Esophagus squamous epithelium (tissue), 5 donors: ENCODE measurements at regions not wholly inside any gene's neighbourhood (a gene's known extent, or its start where the extent isn't known, plus 50 kb on each side); places are given as distances from the start of the nearest gene placed in this dataset.

Experiments used
- DNase-seq: peaks from one replicate; lab custom pipeline; 2025; lab: John Stamatoyannopoulos, UW
- H3K27ac ChIP-seq, 4 donors: fragments of 200-600 bp; sonication (generic); one replicate each; pipeline ENCODE4 v1.5.1; 2016 to 2019; ENCODE audit warnings: mild to moderate bottlenecking in 1 of 4
- H3K27me3 ChIP-seq, 4 donors: fragments of 200-600 bp; sonication (generic); 1 replicate in 3 of 4; 2 replicates in 1 of 4; pipeline versions ENCODE4 v1.5.1 to v1.6.0; 2017 to 2021; ENCODE audit warnings: antibody characterized with exemption in 1 of 4
- H3K36me3 ChIP-seq, 3 donors: fragments of 200-600 bp; sonication (generic); one replicate each; pipeline ENCODE4 v1.5.1; 2016 to 2019
- H3K4me1 ChIP-seq, 3 donors: fragments of 200-600 bp; sonication (generic); one replicate each; pipeline ENCODE4 v1.5.1; 2017 to 2019
- H3K4me3 ChIP-seq, 4 donors: fragments of 200-600 bp; sonication (generic); 1 replicate in 3 of 4; 2 replicates in 1 of 4; pipeline ENCODE4 v1.5.1; 2016 to 2019; ENCODE audit warnings: mild to moderate bottlenecking in 2 of 4, moderate library complexity in 1 of 4
- H3K9me3 ChIP-seq, 3 donors: fragments of 200-600 bp; sonication (generic); one replicate each; pipeline ENCODE4 v1.5.1; 2016 to 2019
- CTCF ChIP-seq, 6 experiments: fragments of 450-650 bp in 4 of 6; fragments of 200-600 bp in 2 of 6; sonication (generic) in 2 of 6; IDR thresholded peaks; one replicate each; pipeline ENCODE4 v1.5.1; 2016 to 2019; ENCODE audit warnings: antibody characterized with exemption in 6 of 6, mild to moderate bottlenecking in 4 of 6, moderate library complexity in 4 of 6
- POLR2A ChIP-seq, 4 donors: fragments of 450-650 bp; IDR thresholded peaks; one replicate each; pipeline ENCODE4 v1.6.1; 2017; ENCODE audit warnings: antibody characterized with exemption in 4 of 4, mild to moderate bottlenecking in 4 of 4, moderate library complexity in 3 of 4
- WGBS, 2 donors: methylation state at CpG; one replicate each; pipeline ENCODE4 v1.1.5; 2018; 5-methylcytosine and 5-hydroxymethylcytosine counted together
- intact Hi-C: fragments of 100-400 bp; cut with DNase I; formaldehyde crosslinking; loops from one replicate; pipeline ENCODE4 v1.15.0; 2022
- donor health status: DM: yes; HTN: yes; CAD: no.

- no peaks in the 10 kb centered on the region for H3K36me3 ChIP-seq
- H3K4me3 ChIP-seq: no peak overlapping the region
- H3K4me1 ChIP-seq: no peaks in the 10 kb centered on the region
- no peak overlapping the region for H3K27ac ChIP-seq
- H3K9me3 ChIP-seq: no peaks in the 10 kb centered on the region
- no peaks in the 10 kb centered on the region for H3K27me3 ChIP-seq
- DNase-seq: no peak
- TF ChIP-seq CTCF (IDR thresholded peaks at IDR 0.05) (no peak), POLR2A (IDR thresholded peaks at IDR 0.05) (no peak)
- intact Hi-C loops: no loop called here
Observed at GRCh38 chr2:139156730-139157129, 376.5 kb upstream of the NXPH2 start.

- no peak overlapping the region for H3K4me3 ChIP-seq
- no peaks in the 10 kb centered on the region for H3K4me1 ChIP-seq
- no peaks in the 10 kb centered on the region for H3K9me3 ChIP-seq
- 16 to 17% methylated on average over 3 of the region's 3 CpGs for WGBS, 2 donors
- H3K27ac ChIP-seq: no peak overlapping the region
- intact Hi-C loops: no loop called here
- no peak for DNase-seq
- no peak for TF ChIP-seq CTCF (IDR thresholded peaks at IDR 0.05)
- TF ChIP-seq POLR2A (IDR thresholded peaks at IDR 0.05): no peak
- H3K36me3 ChIP-seq: no peaks in the 10 kb centered on the region
- no peaks in the 10 kb centered on the region for H3K27me3 ChIP-seq
Observed at GRCh38 chr2:139155991-139156390, 375.8 kb upstream of the NXPH2 start.

GRCh38 chr2:139142252-139142880 lies 362.2 kb upstream of the NXPH2 start:
- TF ChIP-seq POLR2A (IDR thresholded peaks at IDR 0.05) (no peak), CTCF (IDR thresholded peaks at IDR 0.05) (no peak)
- Histone ChIP-seq H3K27me3 (no peaks in the 10 kb centered on the region), H3K4me1 (no peaks in the 10 kb centered on the region), H3K27ac (no peak overlapping the region), H3K9me3 (peaks cover 0 to 5% (median 0%) of the 10 kb centered on the region in 3 donors), H3K4me3 (no peak overlapping the region), H3K36me3 (no peaks in the 10 kb centered on the region)
- no peak for DNase-seq
- 40 to 56% methylated on average over 2 of the region's 2 CpGs for WGBS, 2 donors
- intact Hi-C loops: no loop called here

GRCh38 chr2:139124271-139124670 lies 344.1 kb upstream of the NXPH2 start:
- Histone ChIP-seq H3K9me3 (peaks cover 0 to 8% (median 2%) of the 10 kb centered on the region in 3 donors), H3K4me3 (no peak overlapping the region), H3K27me3 (no peaks in the 10 kb centered on the region), H3K36me3 (no peaks in the 10 kb centered on the region), H3K4me1 (no peaks in the 10 kb centered on the region), H3K27ac (no peak overlapping the region)
- DNase-seq: no peak
- intact Hi-C loops: no loop called here
- TF ChIP-seq POLR2A (IDR thresholded peaks at IDR 0.05) (no peak), CTCF (IDR thresholded peaks at IDR 0.05) (no peak)

- peaks cover 0 to 8% (median 2%) of the 10 kb centered on the region in 3 donors for H3K9me3 ChIP-seq
- H3K27ac ChIP-seq: no peak overlapping the region
- no peak for DNase-seq
- TF ChIP-seq CTCF (IDR thresholded peaks at IDR 0.05): no peak
- no peak for TF ChIP-seq POLR2A (IDR thresholded peaks at IDR 0.05)
- WGBS, 2 donors: 32 to 37% methylated on average over 1 of the region's 1 CpG
- intact Hi-C loops: no loop called here
- H3K27me3 ChIP-seq: no peaks in the 10 kb centered on the region
- no peaks in the 10 kb centered on the region for H3K4me1 ChIP-seq
- H3K36me3 ChIP-seq: no peaks in the 10 kb centered on the region
- no peak overlapping the region for H3K4me3 ChIP-seq
Observed at GRCh38 chr2:139123795-139124194, 343.6 kb upstream of the NXPH2 start.
